ENCODE measurements at regions not wholly inside any gene's neighbourhood (a gene's known extent, or its start where the extent isn't known, plus 50 kb on each side); places are given as distances from the start of the nearest gene placed in this dataset.
A peak's percentile ranks its signal among the peaks of the same experiment; 100 is the strongest.
"Not testable (repeated sequence)": the region's sequence is repeated elsewhere in the genome, so short reads cannot be mapped to it uniquely, and the experiment has no call there.

GRCh38 chr1:177710696-177711620 is 258.9 kb downstream of the SEC16B start:
- DNase-seq = no peak

GRCh38 chr1:177708406-177708805 is 261.5 kb downstream of the SEC16B start:
- DNase-seq = no peak

GRCh38 chr1:177706977-177707376 is 262.9 kb downstream of the SEC16B start:
- no peak for DNase-seq

- no peak for DNase-seq
Observed at GRCh38 chr1:177705839-177706238, 264.0 kb downstream of the SEC16B start.

- DNase-seq = no peak
Observed at GRCh38 chr1:177703888-177704446, 265.9 kb downstream of the SEC16B start.

GRCh38 chr1:177701654-177702353 is 268.1 kb downstream of the SEC16B start:
- no peak for DNase-seq

- DNase-seq = no peak
Observed at GRCh38 chr1:177700856-177701255, 269.0 kb downstream of the SEC16B start.

- no peak for DNase-seq
Observed at GRCh38 chr1:177690996-177691395, 278.9 kb downstream of the SEC16B start.

GRCh38 chr1:177687544-177687943 is 282.3 kb downstream of the SEC16B start:
- no peak for DNase-seq

- no peak for DNase-seq
Observed at GRCh38 chr1:177686933-177687332, 282.9 kb downstream of the SEC16B start.

- DNase-seq = no peak
Observed at GRCh38 chr1:177669161-177669560, 300.7 kb downstream of the SEC16B start.

- DNase-seq = no peak
Observed at GRCh38 chr1:177665935-177666334, 303.9 kb downstream of the SEC16B start.

- not testable (repeated sequence) for DNase-seq
Observed at GRCh38 chr1:177664742-177665141, 305.1 kb downstream of the SEC16B start.

- no peak for DNase-seq
Observed at GRCh38 chr1:177660188-177660587, 309.7 kb downstream of the SEC16B start.

- no peak for DNase-seq
Observed at GRCh38 chr1:177659281-177659680, 310.6 kb downstream of the SEC16B start.

- DNase-seq = no peak
Observed at GRCh38 chr1:177656598-177656997, 313.3 kb downstream of the SEC16B start.

- DNase-seq = no peak
Observed at GRCh38 chr1:177650947-177651346, 318.9 kb downstream of the SEC16B start.

GRCh38 chr1:177648731-177649265 is 321.1 kb downstream of the SEC16B start:
- DNase-seq = no peak

- DNase-seq = no peak
Observed at GRCh38 chr1:177648138-177648537, 321.7 kb downstream of the SEC16B start.

- no peak for DNase-seq
Observed at GRCh38 chr1:177646757-177647730, 322.8 kb downstream of the SEC16B start.

- peak in 3 of 14 donors; percentile 1 to 21 (median 17) for DNase-seq
Observed at GRCh38 chr1:177645491-177646190, 324.2 kb downstream of the SEC16B start.

Measured in C1 segment of cervical spinal cord (tissue), 14 donors.